GM12878 (cell line): ENCODE measurements at regions not wholly inside any gene's neighbourhood (a gene's known extent, or its start where the extent isn't known, plus 50 kb on each side); places are given as distances from the start of the nearest gene placed in this dataset.

ENCODE experiments used
- ATAC-seq: fragments of 200-7000 bp; cut with Tn5 transposase; 3 replicates; pipeline ENCODE4 v1.9.1; 2020; ENCODE audit warnings: mild to moderate bottlenecking, moderate library complexity
- BruUV-seq: library from RNA; stranded (reverse); fragments of 400-500 nt; replicated peaks from 2 replicates; lab custom pipeline; 2021; lab: Mats Ljungman, UMichigan
- CTCF ChIA-PET: fragments of 300-600 bp; sonication (Branson Sonifier 250); formaldehyde crosslinking; extraction: SDS; loops from one replicate; lab custom pipeline; 2021; ENCODE audit warnings: inconsistent platforms; lab: Yijun Ruan, JAX
- POLR2A ChIA-PET: fragments of 350-600 bp; formaldehyde crosslinking; extraction: SDS; loops from one replicate; lab custom pipeline; 2021; ENCODE audit warnings: inconsistent platforms; lab: Charles Lee
- RAD21 ChIA-PET: fragments of 300-600 bp; sonication (Branson Sonifier 250); formaldehyde crosslinking; loops from one replicate; lab custom pipeline; 2023; ENCODE audit warnings: antibody characterized with exemption; ENCODE audit not compliant: unreplicated experiment; lab: Charles Lee
- SMC1A ChIA-PET: fragments of 300-600 bp; sonication (Branson Sonifier 250); formaldehyde crosslinking; loops from one replicate; lab custom pipeline; 2023; ENCODE audit not compliant: unreplicated experiment, uncharacterized antibody; lab: Charles Lee
- DNase-seq: peaks from one replicate; pipeline ENCODE4 v3.0.0-alpha.2; 2011; ENCODE audit warnings: low read depth, low spot score
- FAIRE-seq: peaks from 3 replicates; lab custom pipeline; 2011; peaks lifted over from hg19 to GRCh38; lab: Jason Lieb, UNC
- H2AFZ ChIP-seq: 2 replicates; pipeline ENCODE4 v1.6.0; 2011; ENCODE audit warnings: low read depth, low read length, control low read depth; ENCODE audit not compliant: control insufficient read depth
- H3K27ac ChIP-seq: 2 replicates; pipeline ENCODE4 v1.5.1; 2011; ENCODE audit warnings: control low read depth; ENCODE audit not compliant: control insufficient read depth, insufficient read depth
- H3K27me3 ChIP-seq, 2 experiments: replicated peaks in 1 of 2; 2 replicates each; pipeline versions ENCODE4 v1.6.0 to v1.6.1; 2011; ENCODE audit warnings: low read length in 1 of 2; ENCODE audit not compliant: control insufficient read depth in 2 of 2, insufficient read depth in 2 of 2
- H3K36me3 ChIP-seq, 2 experiments: 2 replicates each; pipeline ENCODE4 v1.5.1; 2011; ENCODE audit warnings: low read length in 1 of 2; ENCODE audit not compliant: control insufficient read depth in 2 of 2, insufficient read depth in 2 of 2
- H3K4me1 ChIP-seq: 2 replicates; pipeline ENCODE4 v1.6.1; 2011; ENCODE audit warnings: mild to moderate bottlenecking, low read length, moderate library complexity, mixed read lengths; ENCODE audit not compliant: control insufficient read depth, insufficient read depth
- H3K4me2 ChIP-seq: 2 replicates; pipeline ENCODE4 v1.6.0; 2011; ENCODE audit warnings: control low read depth; ENCODE audit not compliant: control insufficient read depth, insufficient read depth
- H3K4me3 ChIP-seq: fragments of 200-600 bp; sonication (generic); 2 replicates; pipeline ENCODE4 v1.5.1; 2016
- H3K79me2 ChIP-seq: 2 replicates; pipeline ENCODE4 v1.6.0; 2011; ENCODE audit warnings: low read length; ENCODE audit not compliant: control insufficient read depth, insufficient read depth
- H3K9ac ChIP-seq: 2 replicates; pipeline ENCODE4 v1.8.0; 2011; ENCODE audit warnings: low read length, control low read depth, mixed read lengths; ENCODE audit not compliant: control insufficient read depth, insufficient read depth
- H3K9me3 ChIP-seq: replicated peaks from 3 replicates; pipeline ENCODE4 v1.5.1; 2011; ENCODE audit warnings: mild to moderate bottlenecking, low read length; ENCODE audit not compliant: control insufficient read depth, insufficient read depth
- H4K20me1 ChIP-seq: 2 replicates; pipeline ENCODE4 v1.6.0; 2011; ENCODE audit not compliant: control insufficient read depth, insufficient read depth
- ASH2L ChIP-seq: fragments of 300-600, 200-600 bp; sonication (generic); IDR thresholded peaks from 2 replicates; pipeline ENCODE4 v1.6.1; 2017; ENCODE audit warnings: low read depth, mild to moderate bottlenecking, borderline replicate concordance
- BMI1 ChIP-seq: fragments of 450-650 bp; IDR thresholded peaks from 2 replicates; pipeline ENCODE4 v1.6.1; 2016; ENCODE audit warnings: mild to moderate bottlenecking, moderate library complexity, borderline replicate concordance
- CBX5 ChIP-seq: sonication (generic); IDR thresholded peaks from 2 replicates; pipeline ENCODE4 v1.6.1; 2016; ENCODE audit warnings: low read depth, moderate library complexity, mild to moderate bottlenecking, inconsistent platforms
- FOXM1 ChIP-seq: IDR thresholded peaks from 2 replicates; pipeline ENCODE4 v1.6.1; 2012; ENCODE audit warnings: low read depth, mild to moderate bottlenecking, inconsistent platforms, low read length, moderate library complexity
- GATAD2B ChIP-seq: fragments of 450-650 bp; conservative IDR thresholded peaks from 2 replicates; pipeline ENCODE4 v1.6.1; 2017; ENCODE audit warnings: low read depth, mild to moderate bottlenecking, moderate library complexity
- NR2C2 ChIP-seq: IDR thresholded peaks from 2 replicates; pipeline ENCODE4 v1.6.1; 2011; ENCODE audit warnings: borderline replicate concordance, low read depth; ENCODE audit not compliant: control insufficient read depth, insufficient read length
- NR2F1 ChIP-seq: fragments of 450-650 bp; conservative IDR thresholded peaks from 2 replicates; pipeline ENCODE4 v1.6.1; 2017; ENCODE audit warnings: mild to moderate bottlenecking
- NRF1 ChIP-seq: conservative IDR thresholded peaks from 2 replicates; pipeline ENCODE4 v1.6.1; 2011; ENCODE audit warnings: mild to moderate bottlenecking, low read depth, low read length, improper control_type of control experiment
- RELA ChIP-seq: fragments of 450-650 bp; IDR thresholded peaks from 2 replicates; pipeline ENCODE4 v1.8.0; 2014; ENCODE audit warnings: borderline replicate concordance; ENCODE audit not compliant: partially characterized antibody
- SMC3 ChIP-seq: IDR thresholded peaks from 2 replicates; pipeline ENCODE4 v1.6.1; 2011; ENCODE audit warnings: low read length, improper control_type of control experiment, borderline replicate concordance
- SPI1 ChIP-seq: IDR thresholded peaks from 2 replicates; pipeline ENCODE4 v1.6.1; 2011; ENCODE audit warnings: low read depth, mild to moderate bottlenecking, low read length, moderate library complexity, borderline replicate concordance; ENCODE audit not compliant: insufficient read depth
- TCF12 ChIP-seq: IDR thresholded peaks from 2 replicates; pipeline ENCODE4 v1.6.1; 2011; ENCODE audit warnings: low read depth, mild to moderate bottlenecking, low read length
- TCF7 ChIP-seq: IDR thresholded peaks from 2 replicates; pipeline ENCODE4 v1.6.1; 2014; ENCODE audit warnings: antibody characterized with exemption, borderline replicate concordance
- ZZZ3 ChIP-seq: IDR thresholded peaks from 2 replicates; pipeline ENCODE4 v1.6.1; 2011; ENCODE audit warnings: low read depth; ENCODE audit not compliant: control insufficient read depth, insufficient read length
- in situ Hi-C: fragments of 300-500 bp; cut with MboI; formaldehyde crosslinking; loops from 9 replicates; pipeline ENCODE4 v1.14.3; 2018; ENCODE audit warnings: mixed read lengths
- intact Hi-C: fragments of 100-400 bp; cut with micrococcal nuclease; formaldehyde crosslinking; loops from one replicate; pipeline ENCODE4 v1.14.2; 2022; ENCODE audit not compliant: unreplicated experiment
- TF ChIP-seq, protein P1 (sequence below): fragments of 450-650 bp; IDR thresholded peaks from 2 replicates; pipeline ENCODE4 v1.6.1; 2016; ENCODE audit warnings: mild to moderate bottlenecking
- TF ChIP-seq, protein P2 (sequence below): fragments of 450-650 bp; IDR thresholded peaks from 2 replicates; pipeline ENCODE4 v1.6.1; 2014; ENCODE audit warnings: mild to moderate bottlenecking

DNA sequence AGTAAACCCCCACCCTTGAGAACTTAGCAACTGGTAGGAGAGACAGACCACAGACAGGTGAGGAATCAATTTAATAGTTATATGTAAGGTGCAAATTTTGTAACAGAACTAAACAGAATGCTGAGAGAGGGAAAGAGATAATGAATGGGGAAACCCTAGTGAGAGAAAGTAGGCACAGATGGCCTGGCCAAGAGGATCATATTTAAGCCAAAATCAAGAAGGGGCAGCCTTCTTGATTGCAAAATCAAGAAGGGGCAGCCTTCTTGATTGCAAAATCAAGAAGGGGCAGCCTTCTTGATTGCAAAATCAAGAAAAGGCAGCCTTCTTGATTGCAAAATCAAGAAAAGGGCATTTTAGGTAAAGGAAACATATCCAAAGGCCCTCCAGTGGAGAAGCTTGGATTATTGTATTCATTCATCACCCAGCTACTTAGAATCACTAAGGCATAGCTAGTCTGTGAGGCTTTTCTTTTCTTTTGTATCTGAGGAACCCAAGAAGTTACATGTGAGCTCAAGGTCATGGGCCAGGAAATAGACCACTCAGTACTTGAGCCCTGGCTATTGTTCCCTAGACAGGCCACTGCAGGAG is 190.6 kb downstream of the CYLD start:
- intact Hi-C loops = no loop called here

More for the DNA sequence above, 190.6 kb downstream of the CYLD start:
- in situ Hi-C loops = no loop called here
- DNase-seq = no peak
- SMC1A ChIA-PET = no interaction called here
- Histone ChIP-seq H3K27me3 (no peaks in the 10 kb centered on the region), H3K4me1 (no peaks in the 10 kb centered on the region), H2AFZ (no peak overlapping the region), H3K36me3 (no peaks in the 10 kb centered on the region), H3K79me2 (no peaks in the 10 kb centered on the region), H3K9me3 (no peaks in the 10 kb centered on the region), H3K27ac (no peak overlapping the region), H4K20me1 (no peaks in the 10 kb centered on the region), H3K9ac (no peak overlapping the region), H3K4me2 (no peak overlapping the region), H3K4me3 (no peak overlapping the region)
- TF ChIP-seq ASH2L = no peak
- TF ChIP-seq, protein P1, sequence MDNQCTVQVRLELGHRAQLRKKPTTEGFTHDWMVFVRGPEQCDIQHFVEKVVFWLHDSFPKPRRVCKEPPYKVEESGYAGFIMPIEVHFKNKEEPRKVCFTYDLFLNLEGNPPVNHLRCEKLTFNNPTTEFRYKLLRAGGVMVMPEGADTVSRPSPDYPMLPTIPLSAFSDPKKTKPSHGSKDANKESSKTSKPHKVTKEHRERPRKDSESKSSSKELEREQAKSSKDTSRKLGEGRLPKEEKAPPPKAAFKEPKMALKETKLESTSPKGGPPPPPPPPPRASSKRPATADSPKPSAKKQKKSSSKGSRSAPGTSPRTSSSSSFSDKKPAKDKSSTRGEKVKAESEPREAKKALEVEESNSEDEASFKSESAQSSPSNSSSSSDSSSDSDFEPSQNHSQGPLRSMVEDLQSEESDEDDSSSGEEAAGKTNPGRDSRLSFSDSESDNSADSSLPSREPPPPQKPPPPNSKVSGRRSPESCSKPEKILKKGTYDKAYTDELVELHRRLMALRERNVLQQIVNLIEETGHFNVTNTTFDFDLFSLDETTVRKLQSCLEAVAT = no peak
- TF ChIP-seq ZZZ3 = no peak
- TF ChIP-seq, protein P2, sequence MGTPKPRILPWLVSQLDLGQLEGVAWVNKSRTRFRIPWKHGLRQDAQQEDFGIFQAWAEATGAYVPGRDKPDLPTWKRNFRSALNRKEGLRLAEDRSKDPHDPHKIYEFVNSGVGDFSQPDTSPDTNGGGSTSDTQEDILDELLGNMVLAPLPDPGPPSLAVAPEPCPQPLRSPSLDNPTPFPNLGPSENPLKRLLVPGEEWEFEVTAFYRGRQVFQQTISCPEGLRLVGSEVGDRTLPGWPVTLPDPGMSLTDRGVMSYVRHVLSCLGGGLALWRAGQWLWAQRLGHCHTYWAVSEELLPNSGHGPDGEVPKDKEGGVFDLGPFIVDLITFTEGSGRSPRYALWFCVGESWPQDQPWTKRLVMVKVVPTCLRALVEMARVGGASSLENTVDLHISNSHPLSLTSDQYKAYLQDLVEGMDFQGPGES = no peak
- no peak for TF ChIP-seq SMC3
- no peak for TF ChIP-seq RELA
- TF ChIP-seq TCF12 = no peak
- no peak for TF ChIP-seq GATAD2B
- no peak for TF ChIP-seq SPI1
- TF ChIP-seq NR2C2 = no peak
- no peak for TF ChIP-seq BMI1
- no peak for TF ChIP-seq FOXM1
- TF ChIP-seq NRF1 = no peak
- no peak for TF ChIP-seq CBX5
- no peak for TF ChIP-seq TCF7
- no peak for TF ChIP-seq NR2F1
- POLR2A ChIA-PET = no interaction called here
- no TSS peak for BruUV-seq
- ATAC-seq = no peak
- CTCF ChIA-PET = no interaction called here
- RAD21 ChIA-PET = no interaction called here
- FAIRE-seq = no peak
